K562 (cell line): ENCODE measurements at regions not wholly inside any gene's neighbourhood (a gene's known extent, or its start where the extent isn't known, plus 50 kb on each side); places are given as distances from the start of the nearest gene placed in this dataset.

Experiments used
- ATAC-seq: fragments of 200-7000 bp; cut with Tn5 transposase; 3 replicates; pipeline ENCODE4 v1.9.1; 2020; ENCODE audit warnings: moderate library complexity
- BruUV-seq: library from RNA; stranded (reverse); fragments of 400-500 nt; replicated peaks from 2 replicates; lab custom pipeline; 2021; lab: Mats Ljungman, UMichigan
- CTCF ChIA-PET: fragments of 300-600 bp; formaldehyde crosslinking; extraction: SDS; loops from one replicate; lab custom pipeline; 2021; ENCODE audit warnings: low intra/inter-chr PET ratio; lab: Yijun Ruan, JAX
- POLR2A ChIA-PET: fragments of 300-600, 350-650 bp; sonication (Branson Sonifier 250); formaldehyde crosslinking; extraction: SDS; loops from one replicate; lab custom pipeline; 2021; ENCODE audit warnings: antibody characterized with exemption, inconsistent platforms; lab: Yijun Ruan, JAX
- DNase-seq, 4 experiments: peaks; one replicate each; pipeline versions ENCODE4 v3.0.0 to v3.0.0-alpha.2; 2011 to 2018; ENCODE audit warnings: low spot score in 3 of 4, mixed read lengths in 3 of 4; ENCODE audit errors: extremely low read depth in 1 of 4
- FAIRE-seq: peaks from 2 replicates; lab custom pipeline; 2011; peaks lifted over from hg19 to GRCh38; lab: Jason Lieb, UNC
- H2AFZ ChIP-seq: 2 replicates; pipeline ENCODE4 v1.6.0; 2011; ENCODE audit warnings: low read depth, low read length, control low read depth, inconsistent platforms
- H3K27ac ChIP-seq: fragments of 200-600 bp; 3 replicates; pipeline ENCODE4 v1.8.0; 2011; ENCODE audit warnings: low read depth, mild to moderate bottlenecking, control low read depth, inconsistent platforms, low read length, moderate library complexity, mixed read lengths; ENCODE audit errors: extremely low read depth
- H3K27me3 ChIP-seq, 2 experiments: fragments of 300-600 bp in 1 of 2; 2 replicates in 1 of 2; 3 replicates in 1 of 2; pipeline versions ENCODE4 v1.6.0 to v1.8.0; 2011; ENCODE audit warnings: inconsistent platforms in 2 of 2, low read length in 2 of 2, mild to moderate bottlenecking in 1 of 2, mixed read lengths in 1 of 2, moderate library complexity in 1 of 2; ENCODE audit not compliant: control insufficient read depth in 2 of 2, insufficient read depth in 2 of 2
- H3K36me3 ChIP-seq: fragments of 300-600 bp; 3 replicates; pipeline ENCODE4 v1.8.0; 2011; ENCODE audit warnings: mild to moderate bottlenecking, low read length, inconsistent platforms; ENCODE audit not compliant: control insufficient read depth, insufficient read depth
- H3K4me1 ChIP-seq, 2 experiments: fragments of 200-600 bp in 1 of 2; replicated peaks in 1 of 2; 2 replicates in 1 of 2; 3 replicates in 1 of 2; pipeline versions ENCODE4 v1.5.1 to v1.8.0; 2011; ENCODE audit warnings: inconsistent platforms in 2 of 2, low read length in 2 of 2, mild to moderate bottlenecking in 1 of 2, mixed read lengths in 1 of 2, moderate library complexity in 1 of 2; ENCODE audit not compliant: control insufficient read depth in 2 of 2, insufficient read depth in 2 of 2
- H3K4me2 ChIP-seq: 2 replicates; pipeline ENCODE4 v1.6.1; 2011; ENCODE audit warnings: low read length, control low read depth, inconsistent platforms, mixed read lengths; ENCODE audit not compliant: insufficient read depth
- H3K4me3 ChIP-seq: fragments of 200-600 bp; sonication (generic), shearing (Covaris generic); 2 replicates; pipeline ENCODE4 v1.5.1; 2016; ENCODE audit warnings: control low read depth, inconsistent platforms
- H3K79me2 ChIP-seq: fragments of 200-600 bp; 3 replicates; pipeline ENCODE4 v1.8.0; 2011; ENCODE audit warnings: low read length, inconsistent platforms; ENCODE audit not compliant: control insufficient read depth, insufficient read depth
- H3K9ac ChIP-seq, 2 experiments: 2 replicates each; pipeline versions ENCODE4 v1.6.0 to v1.6.1; 2011; ENCODE audit warnings: low read depth in 2 of 2, low read length in 2 of 2, control low read depth in 1 of 2, inconsistent platforms in 1 of 2, mild to moderate bottlenecking in 1 of 2, mixed read lengths in 1 of 2; ENCODE audit not compliant: insufficient read depth in 1 of 2
- H3K9me1 ChIP-seq: one replicate; pipeline ENCODE4 v1.6.0; 2011; ENCODE audit warnings: inconsistent platforms, mild to moderate bottlenecking, low read length, moderate library complexity; ENCODE audit not compliant: control insufficient read depth, insufficient read depth
- H3K9me3 ChIP-seq: replicated peaks from 2 replicates; pipeline ENCODE4 v1.5.1; 2011; ENCODE audit warnings: low read depth, low read length, inconsistent platforms; ENCODE audit not compliant: control insufficient read depth, insufficient read depth
- H4K20me1 ChIP-seq: replicated peaks from 2 replicates; pipeline ENCODE4 v1.6.1; 2011; ENCODE audit warnings: low read length, inconsistent platforms, mixed read lengths; ENCODE audit not compliant: control insufficient read depth, insufficient read depth
- FOXK2 ChIP-seq, 2 experiments: fragments of 450-650 bp; IDR thresholded peaks in 1 of 2; conservative IDR thresholded peaks in 1 of 2; 2 replicates each; pipeline ENCODE4 v1.6.1; 2016; ENCODE audit warnings: low read depth in 2 of 2, mild to moderate bottlenecking in 1 of 2
- RBM25 ChIP-seq: fragments of 200-400 bp; formaldehyde crosslinking; IDR thresholded peaks from 2 replicates; pipeline ENCODE4 v1.6.1; 2018; ENCODE audit warnings: low read length, low read depth, moderate library complexity; ENCODE audit not compliant: severe bottlenecking
- ZNF274 ChIP-seq: IDR thresholded peaks from 2 replicates; pipeline ENCODE4 v1.6.1; 2011; ENCODE audit warnings: low read depth, mild to moderate bottlenecking, low read length, moderate library complexity, borderline replicate concordance
- WGBS: fragments of 100-300 bp; shearing (Covaris generic); methylation state at CpG from one replicate; pipeline ENCODE4 v1.1.6; 2016; ENCODE audit warnings: low coverage, mixed read lengths; ENCODE audit not compliant: insufficient coverage; ENCODE audit errors: missing lambda C conversion rate; 5-methylcytosine and 5-hydroxymethylcytosine counted together
- in situ Hi-C: fragments of 300-500 bp; cut with MboI; formaldehyde crosslinking; loops from 4 replicates; pipeline ENCODE4 v1.15.0; 2018; ENCODE audit warnings: inconsistent platforms, mixed read lengths
- intact Hi-C: fragments of 100-400 bp; cut with micrococcal nuclease; formaldehyde crosslinking; loops from 2 replicates; pipeline ENCODE4 v1.14.2; 2022

- no peaks in the 10 kb centered on the region for H3K36me3 ChIP-seq
- H3K4me1 ChIP-seq = peaks cover 0 to 28% of the 10 kb centered on the region in 2 experiments; a peak in 3 of 5 replicates
- H3K27ac ChIP-seq = no peak overlapping the region
- no peaks in the 10 kb centered on the region for H3K79me2 ChIP-seq
- H3K4me3 ChIP-seq = no peak overlapping the region
- DNase-seq (no peak), FAIRE-seq (no peak), ATAC-seq (no peak)
- no peak overlapping the region for H3K4me2 ChIP-seq
- BruUV-seq = no TSS peak
- peaks cover 5% of the 10 kb centered on the region for H3K9me1 ChIP-seq
- intact Hi-C loops = no loop called here
- no peak overlapping the region for H3K9ac ChIP-seq
- 1% methylated on average over 27 of the region's 28 CpGs for WGBS
- in situ Hi-C loops = no loop called here
- peaks cover 4 to 17% of the 10 kb centered on the region in 2 experiments; a peak in 4 of 5 replicates for H3K27me3 ChIP-seq
- ChIA-PET CTCF (no interaction called here), POLR2A (no interaction called here)
- H3K9me3 ChIP-seq = peaks cover 5% of the 10 kb centered on the region; the same call in 1 of the 2 replicates
- H4K20me1 ChIP-seq = 0 out of 2 replicates have a peak, but pooled peaks cover 3% of the 10 kb centered on the region
- H2AFZ ChIP-seq = no peak overlapping the region
- TF ChIP-seq FOXK2 (conservative IDR thresholded peaks at IDR 0.05 in 1 of 2, IDR thresholded peaks at IDR 0.05 in 1 of 2; ENCODE audit: low read depth in 2 of 2) (no peak), RBM25 (no peak)
Observed at GRCh38 chr6:170157567-170158218, 133.2 kb downstream of the DLL1 start.

GRCh38 chr6:170156448-170157375 is 134.2 kb downstream of the DLL1 start:
- ChIA-PET POLR2A (no interaction called here), CTCF (no interaction called here)
- in situ Hi-C loops = no loop called here
- no TSS peak for BruUV-seq
- Histone ChIP-seq H3K79me2 (no peaks in the 10 kb centered on the region), H3K9me1 (peaks cover 5% of the 10 kb centered on the region), H3K4me3 (no peak overlapping the region), H3K9ac (no peak overlapping the region), H2AFZ (no peak overlapping the region), H4K20me1 (0 out of 2 replicates have a peak, but pooled peaks cover 3% of the 10 kb centered on the region), H3K27me3 (peaks cover 14 to 27% of the 10 kb centered on the region in 2 experiments; a peak in 4 of 5 replicates), H3K4me1 (peaks cover 0 to 34% of the 10 kb centered on the region in 2 experiments; a peak in 3 of 5 replicates), H3K27ac (no peak overlapping the region), H3K9me3 (peaks cover 5% of the 10 kb centered on the region; the same call in 1 of the 2 replicates), H3K4me2 (no peak overlapping the region), H3K36me3 (no peaks in the 10 kb centered on the region)
- no peak for FAIRE-seq
- ATAC-seq = no peak
- intact Hi-C loops = no loop called here
- no peak for TF ChIP-seq ZNF274
- WGBS = under 1% methylated on average over 34 of the region's 34 CpGs
- no peak for DNase-seq
